Tibial nerve (tissue), 4 donors: ENCODE measurements at regions not wholly inside any gene's neighbourhood (a gene's known extent, or its start where the extent isn't known, plus 50 kb on each side); places are given as distances from the start of the nearest gene placed in this dataset.

Source experiments
- EP300 ChIP-seq, 2 donors: sonication (generic); formaldehyde crosslinking; IDR thresholded peaks; one replicate each; pipeline ENCODE4 v1.6.1; 2017; ENCODE audit warnings: antibody characterized with exemption in 2 of 2, mild to moderate bottlenecking in 1 of 2
- POLR2A ChIP-seq, 2 donors: fragments of 450-650 bp; IDR thresholded peaks; one replicate each; pipeline ENCODE4 v1.6.1; 2017; ENCODE audit warnings: antibody characterized with exemption in 2 of 2, mild to moderate bottlenecking in 2 of 2, moderate library complexity in 2 of 2
- TF ChIP-seq, protein P1 (sequence below), 5 experiments: fragments of 200-600 bp in 3 of 5; fragments of 450-650 bp in 2 of 5; sonication (generic) in 3 of 5; IDR thresholded peaks; one replicate each; pipeline ENCODE4 v1.5.1; 2016 to 2019; ENCODE audit warnings: antibody characterized with exemption in 5 of 5, mild to moderate bottlenecking in 3 of 5, moderate library complexity in 2 of 5

DNA sequence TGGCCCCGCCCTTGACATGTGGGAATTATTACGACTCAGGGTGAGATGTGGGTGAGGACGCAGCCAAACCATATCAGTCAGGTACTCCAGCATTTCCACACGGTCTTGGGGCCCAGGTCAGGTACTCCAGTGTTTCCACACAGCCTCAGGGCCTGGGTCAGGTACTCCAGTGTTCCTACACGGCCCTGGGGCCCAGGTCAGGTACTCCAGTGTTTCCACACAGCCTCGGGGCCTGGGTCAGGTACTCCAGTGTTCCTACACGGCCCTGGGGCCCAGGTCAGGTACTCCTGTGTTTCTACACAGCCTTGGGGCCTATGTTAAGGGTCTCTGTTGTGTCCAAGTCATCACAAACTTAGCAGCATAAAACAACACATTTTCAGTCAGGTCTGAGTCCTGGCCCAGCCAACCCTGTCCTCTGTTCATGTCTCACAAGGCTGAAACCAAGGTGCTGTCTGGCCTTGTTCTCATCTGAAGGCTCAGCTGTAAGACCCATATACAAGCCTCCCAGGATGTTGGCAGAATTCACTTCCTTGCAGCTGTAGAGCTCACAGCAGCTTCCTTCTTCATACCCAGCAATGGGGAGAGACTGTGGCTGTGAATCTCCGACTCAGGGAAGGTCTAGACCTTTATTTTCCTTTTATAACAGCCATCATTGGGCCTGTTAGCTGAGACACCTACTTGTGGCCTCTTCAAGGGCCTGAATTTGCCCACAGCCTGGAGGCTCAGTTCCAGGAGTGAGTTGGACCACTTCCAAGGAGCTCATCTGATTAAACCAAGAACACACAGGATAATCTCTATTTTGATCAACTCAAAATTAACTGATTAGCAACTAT is 107.6 kb upstream of the SFSWAP start:
- TF ChIP-seq, protein P1, sequence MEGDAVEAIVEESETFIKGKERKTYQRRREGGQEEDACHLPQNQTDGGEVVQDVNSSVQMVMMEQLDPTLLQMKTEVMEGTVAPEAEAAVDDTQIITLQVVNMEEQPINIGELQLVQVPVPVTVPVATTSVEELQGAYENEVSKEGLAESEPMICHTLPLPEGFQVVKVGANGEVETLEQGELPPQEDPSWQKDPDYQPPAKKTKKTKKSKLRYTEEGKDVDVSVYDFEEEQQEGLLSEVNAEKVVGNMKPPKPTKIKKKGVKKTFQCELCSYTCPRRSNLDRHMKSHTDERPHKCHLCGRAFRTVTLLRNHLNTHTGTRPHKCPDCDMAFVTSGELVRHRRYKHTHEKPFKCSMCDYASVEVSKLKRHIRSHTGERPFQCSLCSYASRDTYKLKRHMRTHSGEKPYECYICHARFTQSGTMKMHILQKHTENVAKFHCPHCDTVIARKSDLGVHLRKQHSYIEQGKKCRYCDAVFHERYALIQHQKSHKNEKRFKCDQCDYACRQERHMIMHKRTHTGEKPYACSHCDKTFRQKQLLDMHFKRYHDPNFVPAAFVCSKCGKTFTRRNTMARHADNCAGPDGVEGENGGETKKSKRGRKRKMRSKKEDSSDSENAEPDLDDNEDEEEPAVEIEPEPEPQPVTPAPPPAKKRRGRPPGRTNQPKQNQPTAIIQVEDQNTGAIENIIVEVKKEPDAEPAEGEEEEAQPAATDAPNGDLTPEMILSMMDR (IDR thresholded peaks at IDR 0.05): no peak
- no peak for TF ChIP-seq POLR2A (IDR thresholded peaks at IDR 0.05)
- no peak for TF ChIP-seq EP300 (IDR thresholded peaks at IDR 0.05)
